ENCODE measurements at regions not wholly inside any gene's neighbourhood (a gene's known extent, or its start where the extent isn't known, plus 50 kb on each side); places are given as distances from the start of the nearest gene placed in this dataset.

GRCh38 chr1:199292896-199293295, 654.1 kb downstream of the PTPRC start:
- ChIA-PET CTCF (interaction anchor here (0.6 kb wide), 1 partner anchor 1342 kb away, joined by 3 read pairs; no protein-coding TSS in a partner anchor), POLR2A (no interaction called here)

- POLR2A ChIA-PET, result no interaction called here
Observed at GRCh38 chr1:199295107-199295506, 656.3 kb downstream of the PTPRC start.

GRCh38 chr1:199297174-199297573, 658.3 kb downstream of the PTPRC start:
- ChIA-PET CTCF (no interaction called here), POLR2A (no interaction called here)

More at GRCh38 chr1:199295107-199295506, 656.3 kb downstream of the PTPRC start:
- CTCF ChIA-PET, result no interaction called here

GRCh38 chr1:199297887-199298286, 659.0 kb downstream of the PTPRC start:
- CTCF ChIA-PET, result no interaction called here

GRCh38 chr1:199298825-199299224, 660.0 kb downstream of the PTPRC start:
- ChIA-PET CTCF (no interaction called here), POLR2A (no interaction called here)

More at GRCh38 chr1:199297887-199298286, 659.0 kb downstream of the PTPRC start:
- POLR2A ChIA-PET, result no interaction called here

- ChIA-PET POLR2A (no interaction called here), CTCF (no interaction called here)
Observed at GRCh38 chr1:199301472-199302217, 662.8 kb downstream of the PTPRC start.

- POLR2A ChIA-PET, result no interaction called here
- CTCF ChIA-PET, result no interaction called here
Observed at GRCh38 chr1:199302554-199302953, 663.7 kb downstream of the PTPRC start.

- ChIA-PET POLR2A (no interaction called here), CTCF (no interaction called here)
Observed at GRCh38 chr1:199303035-199303434, 664.2 kb downstream of the PTPRC start.

GRCh38 chr1:199305053-199305452, 666.2 kb downstream of the PTPRC start:
- CTCF ChIA-PET, result no interaction called here

GRCh38 chr1:199307496-199308264, 668.8 kb downstream of the PTPRC start:
- POLR2A ChIA-PET, result interaction anchor here (0.6 kb wide), 1 partner anchor 996 kb away, joined by 3 read pairs; no protein-coding TSS in a partner anchor

More at GRCh38 chr1:199305053-199305452, 666.2 kb downstream of the PTPRC start:
- POLR2A ChIA-PET, result no interaction called here

GRCh38 chr1:199308349-199308846, 669.6 kb downstream of the PTPRC start:
- POLR2A ChIA-PET, result no interaction called here
- CTCF ChIA-PET, result no interaction called here

More at GRCh38 chr1:199307496-199308264, 668.8 kb downstream of the PTPRC start:
- CTCF ChIA-PET, result no interaction called here

- CTCF ChIA-PET, result no interaction called here
- POLR2A ChIA-PET, result no interaction called here
Observed at GRCh38 chr1:199310708-199311107, 671.9 kb downstream of the PTPRC start.

- ChIA-PET POLR2A (no interaction called here), CTCF (interaction anchor here (0.7 kb wide), 1 partner anchor 11 kb away, joined by 3 read pairs; no protein-coding TSS in a partner anchor)
Observed at GRCh38 chr1:199311478-199312262, 672.8 kb downstream of the PTPRC start.

- CTCF ChIA-PET, result interaction anchor here (0.7 kb wide), 1 partner anchor 10 kb away, joined by 3 read pairs; no protein-coding TSS in a partner anchor
- POLR2A ChIA-PET, result no interaction called here
Observed at GRCh38 chr1:199312626-199313025, 673.8 kb downstream of the PTPRC start.

- CTCF ChIA-PET, result no interaction called here
- POLR2A ChIA-PET, result no interaction called here
Observed at GRCh38 chr1:199313444-199313843, 674.6 kb downstream of the PTPRC start.

- ChIA-PET CTCF (no interaction called here), POLR2A (no interaction called here)
Observed at GRCh38 chr1:199319341-199319740, 680.5 kb downstream of the PTPRC start.

- POLR2A ChIA-PET, result no interaction called here
Observed at GRCh38 chr1:199322278-199322677, 683.4 kb downstream of the PTPRC start.

GRCh38 chr1:199333180-199333579, 694.3 kb upstream of the NR5A2 start:
- ChIA-PET CTCF (no interaction called here), POLR2A (no interaction called here)

More at GRCh38 chr1:199322278-199322677, 683.4 kb downstream of the PTPRC start:
- CTCF ChIA-PET, result interaction anchor here (0.6 to 0.8 kb wide), 2 partner anchors 10 to 52 kb away, joined by 3 read pairs; no protein-coding TSS in a partner anchor

- CTCF ChIA-PET, result no interaction called here
- POLR2A ChIA-PET, result no interaction called here
Observed at GRCh38 chr1:199335496-199335895, 692.0 kb upstream of the NR5A2 start.

All from activated CD8-positive, alpha-beta memory T cell treated with anti-CD3 and anti-CD28 coated beads for 36 hours (primary cell).